ENCODE measurements at regions not wholly inside any gene's neighbourhood (a gene's known extent, or its start where the extent isn't known, plus 50 kb on each side); places are given as distances from the start of the nearest gene placed in this dataset.
"Not testable (repeated sequence)": the region's sequence is repeated elsewhere in the genome, so short reads cannot be mapped to it uniquely, and the experiment has no call there.

GRCh38 chr22:11576740-11577139 lies 3951.3 kb upstream of the OR11H1 start:
- not testable (repeated sequence) for H2BK120ac ChIP-seq (ENCODE audit: low read depth, low read length); H3K4ac ChIP-seq (ENCODE audit: low read depth, low read length); H3K36me3 ChIP-seq (ENCODE audit: control insufficient read depth, insufficient read depth, low read length); H3K18ac ChIP-seq (ENCODE audit: low read length); H3K23ac ChIP-seq (ENCODE audit: low read length); H3K4me1 ChIP-seq (ENCODE audit: control insufficient read depth, low read depth, low read length); H3K56ac ChIP-seq (ENCODE audit: low read length); H3K79me2 ChIP-seq (ENCODE audit: control insufficient read depth, insufficient read depth, low read length); H3K4me2 ChIP-seq (ENCODE audit: low read length); H3K4me3 ChIP-seq (ENCODE audit: low read length); H2BK15ac ChIP-seq (replicated peaks; ENCODE audit: low read depth); H3K27me3 ChIP-seq (ENCODE audit: insufficient read depth, low read length, poor library complexity); DNase-seq; H4K5ac ChIP-seq (ENCODE audit: low read length); H2AK5ac ChIP-seq (ENCODE audit: low read length); H3K27ac ChIP-seq (ENCODE audit: low read depth, low read length); H2BK5ac ChIP-seq (ENCODE audit: low read length); H3K79me1 ChIP-seq (ENCODE audit: low read length); H3K9ac ChIP-seq (ENCODE audit: low read length); H4K8ac ChIP-seq (ENCODE audit: low read depth, low read length)
- WGBS (ENCODE audit: extremely low coverage, insufficient coverage, low lambda C conversion rate): no CpG with 5 or more reads among the region's 9 CpGs

DNA sequence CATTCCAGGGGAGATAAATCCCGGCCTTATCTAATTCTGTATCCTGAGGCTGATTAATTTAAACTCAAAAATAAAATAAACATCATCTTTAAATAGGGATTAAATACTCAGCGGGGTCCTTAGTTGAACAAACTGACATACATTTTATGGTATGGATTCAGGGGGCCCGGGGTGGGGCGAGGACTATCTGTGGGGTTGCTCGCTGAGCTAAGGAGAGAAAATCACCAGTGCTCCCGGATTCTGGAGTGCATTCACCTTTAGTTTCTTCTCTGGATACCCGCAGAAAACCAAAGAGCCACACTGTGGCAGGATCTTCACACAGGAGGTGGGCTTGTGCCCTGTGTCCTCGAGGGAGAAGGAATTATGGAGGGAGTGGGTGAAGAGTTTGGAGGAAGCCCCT lies 3949.9 kb upstream of the OR11H1 start:
- not testable (repeated sequence) for H4K5ac ChIP-seq (ENCODE audit: low read length); H2BK5ac ChIP-seq (ENCODE audit: low read length); H3K4me1 ChIP-seq (ENCODE audit: control insufficient read depth, low read depth, low read length); H3K27me3 ChIP-seq (ENCODE audit: insufficient read depth, low read length, poor library complexity); H4K8ac ChIP-seq (ENCODE audit: low read depth, low read length); H3K79me1 ChIP-seq (ENCODE audit: low read length); H3K79me2 ChIP-seq (ENCODE audit: control insufficient read depth, insufficient read depth, low read length); H2BK120ac ChIP-seq (ENCODE audit: low read depth, low read length); H2AK5ac ChIP-seq (ENCODE audit: low read length); H3K4me2 ChIP-seq (ENCODE audit: low read length); H3K36me3 ChIP-seq (ENCODE audit: control insufficient read depth, insufficient read depth, low read length); DNase-seq; H2BK15ac ChIP-seq (replicated peaks; ENCODE audit: low read depth); H3K9ac ChIP-seq (ENCODE audit: low read length); H3K18ac ChIP-seq (ENCODE audit: low read length); H3K56ac ChIP-seq (ENCODE audit: low read length); H3K23ac ChIP-seq (ENCODE audit: low read length); H3K4ac ChIP-seq (ENCODE audit: low read depth, low read length); H3K27ac ChIP-seq (ENCODE audit: low read depth, low read length)
- peak overlapping the region; percentile 20 for H3K4me3 ChIP-seq (ENCODE audit: low read length)
- WGBS (ENCODE audit: extremely low coverage, insufficient coverage, low lambda C conversion rate): no CpG with 5 or more reads among the region's 8 CpGs

- not testable (repeated sequence) for H2BK5ac ChIP-seq (ENCODE audit: low read length); DNase-seq; H3K9ac ChIP-seq (ENCODE audit: low read length); H4K8ac ChIP-seq (ENCODE audit: low read depth, low read length); H3K18ac ChIP-seq (ENCODE audit: low read length); H4K5ac ChIP-seq (ENCODE audit: low read length); H3K4ac ChIP-seq (ENCODE audit: low read depth, low read length); H3K79me2 ChIP-seq (ENCODE audit: control insufficient read depth, insufficient read depth, low read length); H3K56ac ChIP-seq (ENCODE audit: low read length); H3K4me1 ChIP-seq (ENCODE audit: control insufficient read depth, low read depth, low read length); H2BK120ac ChIP-seq (ENCODE audit: low read depth, low read length); H2BK15ac ChIP-seq (replicated peaks; ENCODE audit: low read depth); H2AK5ac ChIP-seq (ENCODE audit: low read length); H3K36me3 ChIP-seq (ENCODE audit: control insufficient read depth, insufficient read depth, low read length); H3K27me3 ChIP-seq (ENCODE audit: insufficient read depth, low read length, poor library complexity); H3K79me1 ChIP-seq (ENCODE audit: low read length); H3K27ac ChIP-seq (ENCODE audit: low read depth, low read length); H3K23ac ChIP-seq (ENCODE audit: low read length); H3K4me2 ChIP-seq (ENCODE audit: low read length)
- peak overlapping the region; percentile 20 for H3K4me3 ChIP-seq (ENCODE audit: low read length)
- whole genome bisulfite sequencing (ENCODE audit: extremely low coverage, insufficient coverage, low lambda C conversion rate): no CpG with 5 or more reads among the region's 3 CpGs
These were observed 3949.4 kb upstream of the OR11H1 start for GRCh38 chr22:11578551-11578950.

- H4K5ac ChIP-seq (ENCODE audit: low read length); H3K9ac ChIP-seq (ENCODE audit: low read length); H2BK15ac ChIP-seq (replicated peaks; ENCODE audit: low read depth); H3K4me1 ChIP-seq (ENCODE audit: control insufficient read depth, low read depth, low read length); H2AK5ac ChIP-seq (ENCODE audit: low read length); H3K23ac ChIP-seq (ENCODE audit: low read length); H3K4me3 ChIP-seq (ENCODE audit: low read length); H3K56ac ChIP-seq (ENCODE audit: low read length); H3K18ac ChIP-seq (ENCODE audit: low read length); H3K4me2 ChIP-seq (ENCODE audit: low read length); H3K4ac ChIP-seq (ENCODE audit: low read depth, low read length); H3K79me1 ChIP-seq (ENCODE audit: low read length); H3K36me3 ChIP-seq (ENCODE audit: control insufficient read depth, insufficient read depth, low read length); DNase-seq; H4K8ac ChIP-seq (ENCODE audit: low read depth, low read length); H3K27ac ChIP-seq (ENCODE audit: low read depth, low read length); H3K27me3 ChIP-seq (ENCODE audit: insufficient read depth, low read length, poor library complexity); H2BK120ac ChIP-seq (ENCODE audit: low read depth, low read length); H3K79me2 ChIP-seq (ENCODE audit: control insufficient read depth, insufficient read depth, low read length); H2BK5ac ChIP-seq (ENCODE audit: low read length): not testable (repeated sequence)
- whole genome bisulfite sequencing (ENCODE audit: extremely low coverage, insufficient coverage, low lambda C conversion rate): no CpG with 5 or more reads among the region's 4 CpGs
These were observed 3945.9 kb upstream of the OR11H1 start for GRCh38 chr22:11582048-11582447.

DNA sequence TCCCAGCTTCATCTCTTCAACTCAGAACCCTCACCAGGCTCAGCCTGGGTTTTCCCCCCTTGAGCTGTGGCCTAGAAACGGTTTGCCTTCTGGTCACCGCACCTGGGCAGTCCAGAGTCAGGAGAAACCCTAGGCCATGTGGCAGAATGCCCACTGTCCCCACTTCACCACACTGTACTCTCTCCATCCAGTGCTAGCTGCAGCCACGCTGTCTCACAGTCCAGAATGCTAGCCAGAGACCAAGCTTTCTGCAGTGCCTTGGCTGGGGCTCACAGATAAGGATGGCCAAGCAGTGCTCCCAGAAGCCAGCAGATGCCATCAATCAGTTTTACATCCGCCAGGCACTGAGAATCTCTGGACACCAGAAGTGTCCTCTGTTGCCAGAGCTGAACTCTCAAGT lies 3943.8 kb upstream of the OR11H1 start:
- not testable (repeated sequence) for H3K79me1 ChIP-seq (ENCODE audit: low read length); H3K79me2 ChIP-seq (ENCODE audit: control insufficient read depth, insufficient read depth, low read length); H3K4me2 ChIP-seq (ENCODE audit: low read length); H3K23ac ChIP-seq (ENCODE audit: low read length); H3K18ac ChIP-seq (ENCODE audit: low read length); H4K8ac ChIP-seq (ENCODE audit: low read depth, low read length); H4K5ac ChIP-seq (ENCODE audit: low read length); H3K4me1 ChIP-seq (ENCODE audit: control insufficient read depth, low read depth, low read length); H3K9ac ChIP-seq (ENCODE audit: low read length); H2BK15ac ChIP-seq (replicated peaks; ENCODE audit: low read depth); H3K56ac ChIP-seq (ENCODE audit: low read length); H2AK5ac ChIP-seq (ENCODE audit: low read length); H2BK5ac ChIP-seq (ENCODE audit: low read length); H3K27me3 ChIP-seq (ENCODE audit: insufficient read depth, low read length, poor library complexity); H3K4ac ChIP-seq (ENCODE audit: low read depth, low read length); H2BK120ac ChIP-seq (ENCODE audit: low read depth, low read length); DNase-seq; H3K27ac ChIP-seq (ENCODE audit: low read depth, low read length); H3K4me3 ChIP-seq (ENCODE audit: low read length); H3K36me3 ChIP-seq (ENCODE audit: control insufficient read depth, insufficient read depth, low read length)
- WGBS (ENCODE audit: extremely low coverage, insufficient coverage, low lambda C conversion rate): no CpG with 5 or more reads among the region's 4 CpGs

DNA sequence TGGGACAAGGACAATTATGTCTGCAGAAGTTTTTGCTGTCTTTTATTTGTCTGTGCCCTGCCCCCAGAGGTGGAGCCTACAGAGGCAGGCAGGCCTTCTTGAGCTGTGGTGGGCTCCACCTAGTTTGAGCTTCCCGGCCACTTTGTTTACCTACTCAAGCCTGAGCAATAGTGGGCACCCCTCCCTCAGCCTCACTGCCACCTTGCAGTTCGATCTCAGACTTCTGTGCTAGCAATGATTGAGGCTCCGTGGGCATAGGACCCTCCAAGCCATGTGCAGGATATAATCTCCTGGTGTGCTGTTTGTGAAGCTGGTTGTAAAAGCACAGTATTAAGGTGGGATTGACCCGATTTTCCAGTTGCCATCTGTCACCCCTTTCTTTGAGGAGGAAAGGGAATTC lies 3933.4 kb upstream of the OR11H1 start:
- not testable (repeated sequence) for H2BK15ac ChIP-seq (replicated peaks; ENCODE audit: low read depth); H3K56ac ChIP-seq (ENCODE audit: low read length); H3K23ac ChIP-seq (ENCODE audit: low read length); H3K79me1 ChIP-seq (ENCODE audit: low read length); H2AK5ac ChIP-seq (ENCODE audit: low read length); H2BK120ac ChIP-seq (ENCODE audit: low read depth, low read length); H3K79me2 ChIP-seq (ENCODE audit: control insufficient read depth, insufficient read depth, low read length); H3K4me3 ChIP-seq (ENCODE audit: low read length); H3K27me3 ChIP-seq (ENCODE audit: insufficient read depth, low read length, poor library complexity); DNase-seq; H3K4ac ChIP-seq (ENCODE audit: low read depth, low read length); H3K4me1 ChIP-seq (ENCODE audit: control insufficient read depth, low read depth, low read length); H3K4me2 ChIP-seq (ENCODE audit: low read length); H3K36me3 ChIP-seq (ENCODE audit: control insufficient read depth, insufficient read depth, low read length); H4K5ac ChIP-seq (ENCODE audit: low read length); H3K27ac ChIP-seq (ENCODE audit: low read depth, low read length); H3K9ac ChIP-seq (ENCODE audit: low read length); H4K8ac ChIP-seq (ENCODE audit: low read depth, low read length); H3K18ac ChIP-seq (ENCODE audit: low read length); H2BK5ac ChIP-seq (ENCODE audit: low read length)
- no CpG with 5 or more reads among the region's 4 CpGs for WGBS (ENCODE audit: extremely low coverage, insufficient coverage, low lambda C conversion rate)
